ENCODE measurements at regions not wholly inside any gene's neighbourhood (a gene's known extent, or its start where the extent isn't known, plus 50 kb on each side); places are given as distances from the start of the nearest gene placed in this dataset.

GRCh38 chrX:6759655-6760375 lies 224.9 kb upstream of the VCX3A start:
- TF ChIP-seq CTCF (conservative IDR thresholded peaks at IDR 0.05; ENCODE audit: low read depth, low read length) (no peak), EZH2 (IDR thresholded peaks at IDR 0.05; ENCODE audit: borderline replicate concordance, low read depth, low read length, poor library complexity, severe bottlenecking) (no peak)
